Caki2 (cell line): ENCODE measurements at regions not wholly inside any gene's neighbourhood (a gene's known extent, or its start where the extent isn't known, plus 50 kb on each side); places are given as distances from the start of the nearest gene placed in this dataset.
"Not testable (repeated sequence)": the region's sequence is repeated elsewhere in the genome, so short reads cannot be mapped to it uniquely, and the experiment has no call there.

ENCODE experiments used
- DNase-seq: peaks from one replicate; pipeline ENCODE4 v3.0.0-alpha.2; 2015; ENCODE audit warnings: low read depth
- in situ Hi-C: cut with HindIII; loops from 2 replicates; pipeline ENCODE4 v1.10.0; 2016; ENCODE audit warnings: low sequenced_read_pairs, low pct_unique_long_range_greater_than_20kb, mixed read lengths

DNA sequence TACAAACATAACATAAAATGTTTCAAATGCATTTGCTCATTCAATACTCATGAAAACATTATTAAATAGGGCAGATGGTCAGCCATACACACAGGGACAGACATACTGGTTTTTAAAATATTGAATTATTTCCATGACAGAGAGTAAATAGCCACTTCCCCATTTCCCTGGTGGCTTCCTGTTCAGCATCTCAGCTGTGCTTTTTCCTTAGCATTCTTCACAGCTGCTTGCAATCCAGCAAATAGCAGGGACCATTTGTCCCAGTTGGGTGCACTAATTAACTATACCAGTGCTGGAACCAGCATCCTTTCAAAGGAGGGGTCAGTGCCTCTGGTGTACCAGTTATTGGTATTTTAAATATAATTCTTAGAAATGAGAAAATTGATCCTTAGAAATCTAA lies 964.7 kb downstream of the RAB28 start:
- DNase-seq = no peak
- in situ Hi-C loops = no loop called here

DNA sequence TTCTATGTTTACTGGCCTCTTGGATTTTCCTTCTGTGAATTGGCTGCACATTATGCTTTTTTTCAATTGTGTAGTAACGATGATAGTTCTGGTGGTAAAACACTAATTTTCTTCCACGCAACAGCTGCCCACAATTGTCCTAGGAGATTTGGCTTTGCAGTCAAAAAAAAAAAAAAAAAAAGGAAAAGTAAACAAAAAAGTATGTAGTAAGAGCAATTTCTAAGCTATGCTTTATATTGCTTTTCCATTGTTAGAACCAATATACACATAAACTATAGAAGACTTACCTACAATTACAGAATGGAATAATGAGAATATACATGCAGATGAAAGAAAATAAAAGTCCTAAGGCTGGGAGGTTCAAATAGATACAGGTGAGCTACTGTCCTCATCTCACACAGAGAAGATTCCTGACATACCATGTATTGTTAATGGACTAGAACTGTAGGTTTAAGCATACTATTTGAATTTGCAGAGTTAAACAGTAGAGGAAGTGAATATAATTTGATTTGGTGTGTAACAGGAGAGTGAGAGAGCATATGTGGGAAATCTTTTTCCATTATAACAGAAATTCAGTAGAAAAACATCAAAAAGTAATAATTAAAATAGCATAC lies 976.2 kb downstream of the RAB28 start:
- in situ Hi-C loops = no loop called here
- no peak for DNase-seq

DNA sequence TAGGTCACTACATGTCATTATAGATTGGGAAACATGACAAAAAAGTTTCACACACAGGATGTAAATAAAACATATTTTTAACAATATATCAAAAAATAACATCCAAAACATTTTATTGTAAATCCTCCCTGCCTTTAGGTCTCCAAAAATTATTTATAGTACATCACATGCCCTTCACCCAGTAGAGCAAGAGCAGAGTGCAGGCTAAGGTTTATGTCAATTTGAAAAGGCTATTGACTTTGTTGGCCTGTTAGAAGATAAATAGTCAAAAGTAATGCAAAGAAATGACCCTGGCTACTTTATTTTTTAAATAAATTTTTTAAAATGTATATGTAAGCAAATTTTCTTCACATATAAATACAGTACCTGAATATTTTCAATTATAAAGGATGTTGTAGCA lies 983.7 kb downstream of the RAB28 start:
- DNase-seq = no peak
- in situ Hi-C loops = no loop called here

DNA sequence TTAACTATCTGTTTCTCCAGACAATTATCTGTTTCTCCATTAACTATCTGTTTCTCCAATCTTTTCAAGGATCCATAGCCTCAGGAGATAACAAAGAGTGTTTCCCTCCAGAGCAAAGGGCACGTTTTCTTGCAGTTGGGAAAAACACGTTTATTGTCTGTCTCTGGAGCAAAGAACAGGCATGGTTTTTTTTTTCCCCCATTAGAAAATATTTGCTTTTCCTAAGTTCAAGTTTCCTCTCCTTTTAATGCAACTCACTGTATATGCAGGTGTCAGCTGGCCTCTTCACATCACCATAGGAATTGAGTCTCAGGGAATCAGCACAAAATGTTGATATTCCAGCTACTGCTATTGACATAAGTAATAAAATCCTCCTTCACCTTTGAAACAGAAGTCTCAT lies 984.4 kb downstream of the RAB28 start:
- no peak for DNase-seq
- in situ Hi-C loops = no loop called here

DNA sequence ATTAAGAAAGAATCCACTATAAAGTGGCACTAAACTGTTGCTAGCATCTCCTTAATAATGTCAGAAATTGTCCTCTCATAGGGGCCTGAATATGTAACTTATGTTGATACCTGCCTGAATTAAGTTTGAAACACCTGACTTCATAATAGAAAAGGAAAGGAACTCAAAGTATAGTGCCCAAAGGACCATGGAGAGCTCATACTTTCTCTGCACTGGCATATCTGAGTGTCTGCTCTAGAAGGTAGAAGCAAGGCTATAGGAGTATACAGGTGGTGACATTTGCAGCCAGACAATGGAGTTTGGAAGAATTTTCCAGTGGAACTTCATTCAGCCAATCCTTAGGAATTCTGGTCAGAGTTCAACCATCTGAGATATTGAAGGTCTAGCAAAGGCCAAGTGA lies 988.9 kb downstream of the RAB28 start:
- no peak for DNase-seq
- in situ Hi-C loops = no loop called here

DNA sequence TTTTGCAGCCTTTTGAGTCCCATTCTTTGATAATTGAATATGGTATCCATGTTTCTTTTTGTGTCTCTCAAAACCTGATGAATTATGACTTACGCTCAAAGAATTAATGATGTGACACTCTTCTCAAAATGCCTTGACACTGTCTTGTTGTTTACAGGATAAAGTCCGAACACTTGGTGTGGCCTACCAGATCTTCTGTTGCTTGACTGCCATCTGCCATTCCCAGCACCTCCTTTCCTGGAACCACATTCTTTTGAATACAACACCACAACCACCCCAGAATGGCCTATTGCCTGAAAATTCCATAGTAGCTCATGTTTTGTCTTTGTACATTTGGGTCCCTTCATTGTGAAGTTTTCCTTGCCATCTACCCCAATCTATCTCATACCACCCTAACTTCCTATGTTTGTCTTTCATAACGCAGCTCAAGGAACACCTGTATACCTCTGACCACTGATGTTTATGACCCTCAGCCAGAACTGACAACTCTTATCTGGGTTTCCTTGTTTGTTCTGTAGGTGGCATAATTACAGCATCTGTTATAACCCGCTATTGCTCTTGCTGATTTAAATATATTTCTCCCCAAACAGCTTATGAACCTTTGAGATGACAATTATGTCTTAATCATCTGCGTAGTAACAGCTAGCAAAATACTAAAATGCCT lies 991.3 kb downstream of the RAB28 start:
- no peak for DNase-seq
- in situ Hi-C loops = no loop called here

DNA sequence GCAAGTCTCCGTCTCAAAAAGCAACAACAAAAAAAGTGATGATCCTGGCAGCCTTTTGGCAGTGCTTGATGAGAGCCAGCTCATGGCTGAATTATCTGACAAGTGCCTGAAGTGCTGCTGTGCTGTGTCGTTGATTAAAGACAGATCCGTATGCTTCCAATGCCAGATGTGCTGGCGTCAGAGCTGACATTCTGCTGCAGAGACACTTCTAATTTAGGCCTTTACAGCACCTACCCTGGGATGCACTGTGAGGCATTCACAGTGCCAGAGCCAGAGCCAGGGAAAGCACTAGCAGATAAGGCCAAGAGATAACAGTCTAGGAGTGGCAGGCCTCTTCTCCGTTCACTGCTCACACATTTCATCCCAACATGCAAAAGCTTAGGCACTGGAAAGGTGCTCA lies 995.5 kb downstream of the RAB28 start:
- no peak for DNase-seq
- in situ Hi-C loops = no loop called here

DNA sequence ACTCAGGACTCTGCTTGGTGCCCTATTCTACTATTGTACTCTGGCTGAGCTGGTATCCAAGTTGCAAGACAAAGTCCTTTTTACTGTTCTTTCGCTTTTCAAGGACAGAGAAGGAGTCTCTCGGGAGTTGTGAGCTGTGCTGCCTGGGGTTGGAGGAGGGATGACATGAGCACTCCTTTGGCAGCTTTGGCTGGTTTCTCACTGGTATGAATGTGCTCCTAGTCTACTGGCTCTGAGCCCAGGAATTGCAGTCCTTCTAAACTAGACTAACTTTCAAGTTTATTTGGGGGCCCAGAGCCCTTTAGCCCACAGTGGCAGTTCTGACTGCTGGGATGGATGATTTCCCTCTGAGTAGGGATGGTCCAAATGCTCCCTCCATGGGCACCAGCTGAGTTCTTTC lies 997.1 kb downstream of the RAB28 start:
- in situ Hi-C loops = no loop called here
- DNase-seq = no peak

DNA sequence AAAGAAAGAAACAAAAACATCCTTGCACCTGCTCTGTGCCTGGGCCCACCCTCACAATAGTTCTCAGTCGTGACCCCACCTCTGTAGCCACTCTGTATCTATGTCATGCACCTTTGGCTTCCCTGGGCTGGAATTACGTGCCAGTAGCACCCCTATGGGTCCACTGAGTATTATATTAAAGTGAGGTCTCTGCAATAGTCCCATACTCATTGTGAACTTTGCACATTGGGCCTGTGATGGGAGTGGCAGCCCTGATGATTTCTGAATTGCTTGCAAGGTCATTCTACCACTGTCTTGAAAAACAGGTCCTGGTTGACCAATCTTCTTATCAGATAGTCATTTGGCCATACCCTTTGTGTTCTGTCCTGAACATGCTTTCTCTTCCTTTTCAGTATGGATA lies 1012.1 kb downstream of the RAB28 start:
- in situ Hi-C loops = no loop called here
- DNase-seq = no peak

DNA sequence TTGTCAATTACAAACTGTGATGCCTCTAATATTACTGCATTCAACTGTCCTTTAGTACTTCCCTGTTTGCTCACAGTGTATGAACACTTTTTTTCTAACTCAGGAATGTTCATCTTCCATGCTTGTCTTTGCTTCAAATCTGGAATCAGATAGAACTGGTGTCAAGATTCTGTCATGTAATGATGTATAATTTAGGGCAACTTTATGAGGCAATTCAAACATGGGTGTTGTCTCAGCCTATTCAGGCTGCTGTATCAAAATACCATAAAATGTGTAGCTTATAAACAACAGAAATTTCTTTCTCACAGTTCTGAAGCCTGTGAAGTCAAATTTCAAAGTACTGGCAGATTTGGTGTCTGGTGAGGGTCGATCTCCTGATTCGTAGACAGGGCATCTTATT lies 1012.9 kb downstream of the RAB28 start:
- DNase-seq = no peak
- in situ Hi-C loops = no loop called here

DNA sequence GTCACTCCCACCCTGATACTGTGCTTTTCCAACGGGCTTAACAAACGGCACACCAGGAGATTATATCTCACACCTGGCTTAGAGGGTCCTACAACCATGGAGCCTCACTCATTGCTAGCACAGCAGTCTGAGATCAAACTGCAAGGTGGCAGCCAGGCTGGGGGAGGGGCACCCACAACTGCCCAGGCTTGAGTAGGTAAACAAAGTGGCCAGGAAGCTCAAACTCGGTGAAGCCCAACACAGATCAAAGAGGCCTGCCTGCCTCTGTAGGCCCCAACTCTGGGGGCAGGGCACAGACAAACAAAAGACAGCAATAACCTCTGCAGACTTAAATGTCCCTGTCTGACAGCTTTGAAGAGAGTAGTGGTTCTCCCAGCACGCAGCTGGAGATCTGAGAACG lies 1022.6 kb downstream of the RAB28 start:
- DNase-seq = not testable (repeated sequence)

DNA sequence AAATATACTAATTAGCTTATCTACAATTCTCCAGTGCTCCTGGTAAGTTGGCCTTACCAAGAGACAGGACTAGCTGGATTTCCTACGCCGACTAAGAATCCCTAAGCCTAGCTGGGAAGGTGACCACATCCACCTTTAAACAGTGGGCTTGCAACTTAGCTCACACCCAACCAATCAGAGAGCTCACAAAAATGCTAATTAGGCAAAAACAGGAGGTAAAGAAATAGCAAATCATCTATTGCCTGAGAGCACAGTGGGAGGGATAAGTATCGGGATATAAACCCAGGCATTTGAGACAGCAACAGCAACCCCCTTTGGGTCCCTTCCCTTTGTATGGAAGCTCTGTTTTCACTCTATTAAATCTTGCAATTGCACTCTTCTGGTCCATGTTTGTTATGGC lies 1025.0 kb downstream of the RAB28 start:
- DNase-seq = no peak
- in situ Hi-C loops = no loop called here

More for the DNA sequence above, 1022.6 kb downstream of the RAB28 start:
- in situ Hi-C loops = not testable (repeated sequence)

DNA sequence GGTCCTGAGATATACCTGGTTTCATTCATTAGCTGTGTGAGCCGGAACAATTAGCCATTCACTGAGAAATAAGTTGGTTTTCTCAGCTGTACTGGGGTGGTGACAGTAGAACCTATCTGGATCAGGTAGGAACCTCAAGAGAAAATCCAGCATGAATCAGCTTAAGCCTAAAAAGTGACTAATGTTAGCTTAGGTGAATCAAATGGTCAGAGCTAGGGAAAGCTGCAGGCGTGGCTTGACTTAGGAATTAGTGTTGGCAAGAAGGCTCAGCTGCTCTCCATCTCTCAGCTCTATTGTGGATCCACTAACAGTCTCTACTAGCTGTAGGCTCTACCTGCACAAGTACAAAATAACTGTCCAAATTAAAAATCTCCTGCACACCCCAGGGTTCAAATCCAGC lies 1025.5 kb downstream of the RAB28 start:
- DNase-seq = no peak
- in situ Hi-C loops = no loop called here

DNA sequence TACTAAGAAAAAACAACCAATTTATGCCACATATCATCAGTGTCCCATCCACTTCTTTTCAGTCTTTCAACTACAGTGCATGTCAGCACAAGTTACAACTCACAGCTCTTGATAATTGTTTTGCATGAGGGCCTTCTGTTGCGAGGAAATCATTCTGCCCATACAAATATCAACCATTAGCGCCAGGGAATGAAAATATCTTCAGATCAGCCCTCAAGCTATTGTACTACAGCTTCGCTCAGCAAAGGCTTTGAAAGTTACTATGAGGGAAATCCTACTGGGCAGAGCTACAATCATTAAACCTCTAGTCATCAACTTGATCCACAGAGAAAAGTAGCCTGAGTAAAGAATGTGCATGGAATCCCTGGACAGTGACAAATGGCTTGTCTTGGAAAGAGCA lies 1023.6 kb upstream of the HS3ST1 start:
- no peak for DNase-seq
- in situ Hi-C loops = no loop called here

DNA sequence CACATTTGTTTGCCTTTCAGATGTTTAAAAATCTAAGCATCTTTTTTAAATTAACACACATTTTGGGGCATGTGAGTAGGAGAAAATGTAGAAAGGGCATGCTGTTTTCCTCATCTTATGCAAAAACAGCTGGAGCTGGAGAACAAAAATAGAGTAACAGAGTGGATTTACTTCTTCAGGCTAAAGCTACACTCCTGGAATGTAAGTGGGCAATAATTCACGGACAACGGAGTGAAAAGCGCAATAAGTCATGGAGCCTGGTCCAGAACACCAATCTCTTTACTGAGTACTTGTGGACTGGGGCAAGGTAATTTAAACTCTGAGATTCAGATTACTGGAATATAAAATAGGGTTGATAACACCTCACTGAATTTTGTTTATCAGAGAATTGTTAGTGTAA lies 1018.8 kb upstream of the HS3ST1 start:
- in situ Hi-C loops = no loop called here
- DNase-seq = no peak

DNA sequence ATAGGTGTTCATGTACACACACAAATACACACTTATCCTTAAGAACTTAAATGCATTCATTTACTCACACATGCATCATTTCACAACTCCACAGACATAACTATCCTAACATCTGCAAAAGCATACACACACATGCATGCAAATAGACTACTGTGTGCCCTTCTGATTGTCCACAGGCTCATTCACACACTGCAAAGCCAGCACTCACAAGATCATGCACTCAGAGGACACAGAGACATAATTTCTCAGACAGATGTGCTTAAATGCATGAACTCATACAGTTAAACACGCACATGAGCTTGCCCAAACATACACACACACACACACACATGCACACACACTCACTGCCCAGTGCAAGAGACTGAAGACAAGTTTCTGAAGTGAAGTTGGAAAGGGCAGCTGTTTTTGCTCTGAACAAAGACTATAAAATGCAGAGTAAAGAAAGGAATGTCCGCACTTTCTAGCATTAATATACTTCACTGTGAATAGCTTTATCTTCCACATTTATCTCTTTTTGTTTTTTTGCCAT lies 1018.0 kb upstream of the HS3ST1 start:
- DNase-seq = no peak
- in situ Hi-C loops = no loop called here

DNA sequence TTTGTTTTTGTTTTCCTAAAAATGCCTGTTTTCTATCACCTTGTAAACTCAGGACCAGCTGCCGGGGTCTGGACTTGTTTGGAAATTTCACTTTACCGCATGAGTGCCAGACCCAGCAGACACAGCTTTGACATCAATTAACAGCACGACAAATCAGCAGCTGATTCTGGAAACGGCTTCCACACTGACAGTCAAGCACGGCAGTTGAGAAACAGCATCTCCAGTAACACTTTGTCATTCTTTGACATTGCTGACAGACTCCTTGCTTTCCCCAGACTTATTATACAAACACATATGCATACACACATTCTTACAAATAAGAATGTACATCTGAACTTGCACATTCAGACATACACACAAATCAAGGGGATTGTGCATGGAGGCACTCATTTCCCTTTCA lies 1017.6 kb upstream of the HS3ST1 start:
- in situ Hi-C loops = no loop called here
- DNase-seq = no peak

DNA sequence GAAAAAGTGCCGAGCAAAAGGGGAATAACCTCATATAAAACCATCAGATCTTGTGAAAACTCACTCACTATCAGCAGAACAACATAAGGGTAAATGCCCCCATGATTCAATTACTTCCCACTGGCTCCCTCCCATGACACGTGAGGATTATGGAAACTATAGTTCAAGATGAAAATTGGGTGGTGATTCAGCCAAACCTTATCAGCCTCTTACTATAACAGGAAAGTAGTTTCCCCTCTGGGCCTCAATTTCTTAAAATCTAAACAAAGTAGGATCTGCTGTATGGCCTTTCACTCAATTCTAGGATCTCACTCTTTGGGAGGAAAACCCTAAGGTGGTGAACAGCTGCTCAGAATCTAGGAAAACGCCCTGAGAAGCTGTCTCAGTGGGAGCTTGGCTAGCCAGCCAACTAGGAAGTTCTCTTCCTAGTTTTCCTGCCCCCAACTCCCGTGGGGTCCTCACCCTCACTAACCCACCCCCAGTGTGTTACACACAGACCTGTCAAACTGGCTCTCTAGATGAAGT lies 1017.1 kb upstream of the HS3ST1 start:
- in situ Hi-C loops = no loop called here
- DNase-seq = no peak

DNA sequence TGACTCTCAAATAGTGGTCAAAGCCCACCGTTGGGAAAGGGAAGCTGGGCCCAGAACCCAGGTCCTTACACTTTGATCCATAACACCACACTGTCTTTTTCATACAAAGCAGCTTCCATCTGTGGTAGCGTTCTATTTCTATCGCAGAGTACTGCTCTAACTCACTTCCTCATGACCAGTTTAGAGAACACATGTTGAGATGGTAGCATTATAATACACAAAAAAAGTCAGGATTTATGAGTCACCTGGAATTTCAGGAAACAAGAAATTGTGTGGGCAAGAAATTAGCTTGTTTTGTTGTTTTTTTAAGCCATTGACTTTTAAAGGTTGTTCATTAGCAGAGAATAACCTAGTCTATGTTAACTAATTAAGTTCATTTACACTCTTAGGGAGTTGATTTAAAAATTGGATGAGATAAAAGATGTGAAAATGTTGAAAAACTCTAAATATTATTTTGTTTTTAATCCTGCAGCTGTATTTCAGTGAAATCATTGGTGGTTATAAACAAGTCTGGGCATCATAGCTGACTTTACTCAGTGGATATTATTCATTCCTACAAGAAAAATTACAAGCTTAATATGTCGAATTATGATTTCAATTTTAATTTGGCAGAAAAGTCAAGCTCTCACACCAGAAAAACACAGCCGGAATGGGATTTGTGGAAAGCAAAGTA lies 1011.1 kb upstream of the HS3ST1 start:
- no peak for DNase-seq
- in situ Hi-C loops = no loop called here
